ENCODE measurements at regions not wholly inside any gene's neighbourhood (a gene's known extent, or its start where the extent isn't known, plus 50 kb on each side); places are given as distances from the start of the nearest gene placed in this dataset.

DNA sequence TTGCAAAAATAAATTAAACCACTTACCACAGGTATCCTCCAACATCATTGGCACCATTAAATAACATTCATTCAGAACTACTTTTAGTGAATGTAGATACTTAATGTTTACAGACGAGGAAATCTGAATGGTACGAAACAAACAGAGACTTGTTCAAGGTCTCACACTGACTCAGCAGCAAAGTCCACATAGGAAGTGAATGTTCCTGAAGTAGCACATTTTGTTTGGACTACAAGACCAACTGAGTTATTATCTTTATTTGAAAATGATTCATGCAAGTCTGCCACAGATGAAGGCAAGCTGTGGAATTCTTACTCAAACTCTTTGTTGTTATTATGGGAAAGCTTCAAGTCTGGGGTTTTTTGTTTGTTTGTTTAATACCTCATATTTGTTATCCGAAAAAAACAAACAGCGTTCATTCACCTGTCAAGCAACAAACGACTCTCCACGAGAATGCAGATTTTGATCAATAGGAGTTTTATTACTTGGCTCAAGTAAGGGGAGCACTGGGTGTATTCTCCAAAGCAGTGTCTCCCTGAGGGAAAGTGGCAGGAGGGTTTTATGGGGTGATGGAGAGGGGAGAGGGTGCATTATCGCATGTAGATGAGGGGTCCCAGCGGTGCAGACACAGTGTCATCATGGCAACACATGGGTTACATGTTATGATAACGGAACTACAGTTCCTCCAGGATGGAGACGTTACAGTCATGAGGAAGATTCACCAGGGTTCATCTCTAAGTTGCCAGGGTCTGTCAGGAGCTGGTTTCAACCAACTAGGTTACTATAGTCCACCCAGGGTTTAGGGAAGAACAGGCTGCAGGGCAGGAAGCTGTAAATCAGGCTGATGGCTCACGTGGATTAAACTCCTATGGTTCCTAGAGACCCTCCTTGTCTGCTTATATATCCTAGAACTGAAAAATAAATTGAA, 147.7 kb upstream of the AKR1E2 start:
- peaks cover 25 to 32% of the 10 kb centered on the region in 2 donors for H3K4me1 ChIP-seq
- H3K4me3 ChIP-seq, result no peak overlapping the region
- no peaks in the 10 kb centered on the region for H3K9me3 ChIP-seq
- H3K36me3 ChIP-seq, result no peaks in the 10 kb centered on the region
- in situ Hi-C loops (cut with MboI; ENCODE audit: low sequenced_read_pairs in 4 of 4) (loop anchor here in 1 of 4 donors (10.0 kb wide), 1 partner anchor 873 kb away; no protein-coding TSS in a partner anchor), intact Hi-C loops (cut with DNase I; ENCODE audit: low total_unique reads) (loop anchor here (2.0 to 5.0 kb wide), 3 partner anchors 41 to 871 kb away; no protein-coding TSS in a partner anchor)
- ATAC-seq (peak; percentile 57 to 85), DNase-seq (no peak)
- TF ChIP-seq POLR2A (IDR thresholded peaks at IDR 0.05), result no peak
- TF ChIP-seq, protein P1, sequence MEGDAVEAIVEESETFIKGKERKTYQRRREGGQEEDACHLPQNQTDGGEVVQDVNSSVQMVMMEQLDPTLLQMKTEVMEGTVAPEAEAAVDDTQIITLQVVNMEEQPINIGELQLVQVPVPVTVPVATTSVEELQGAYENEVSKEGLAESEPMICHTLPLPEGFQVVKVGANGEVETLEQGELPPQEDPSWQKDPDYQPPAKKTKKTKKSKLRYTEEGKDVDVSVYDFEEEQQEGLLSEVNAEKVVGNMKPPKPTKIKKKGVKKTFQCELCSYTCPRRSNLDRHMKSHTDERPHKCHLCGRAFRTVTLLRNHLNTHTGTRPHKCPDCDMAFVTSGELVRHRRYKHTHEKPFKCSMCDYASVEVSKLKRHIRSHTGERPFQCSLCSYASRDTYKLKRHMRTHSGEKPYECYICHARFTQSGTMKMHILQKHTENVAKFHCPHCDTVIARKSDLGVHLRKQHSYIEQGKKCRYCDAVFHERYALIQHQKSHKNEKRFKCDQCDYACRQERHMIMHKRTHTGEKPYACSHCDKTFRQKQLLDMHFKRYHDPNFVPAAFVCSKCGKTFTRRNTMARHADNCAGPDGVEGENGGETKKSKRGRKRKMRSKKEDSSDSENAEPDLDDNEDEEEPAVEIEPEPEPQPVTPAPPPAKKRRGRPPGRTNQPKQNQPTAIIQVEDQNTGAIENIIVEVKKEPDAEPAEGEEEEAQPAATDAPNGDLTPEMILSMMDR (IDR thresholded peaks at IDR 0.05 in 4 of 5, conservative IDR thresholded peaks at IDR 0.05 in 1 of 5), result no peak
- peak overlapping the region; percentile 69 to 96 (median 93) for H3K27ac ChIP-seq
- no peaks in the 10 kb centered on the region for H3K27me3 ChIP-seq

DNA sequence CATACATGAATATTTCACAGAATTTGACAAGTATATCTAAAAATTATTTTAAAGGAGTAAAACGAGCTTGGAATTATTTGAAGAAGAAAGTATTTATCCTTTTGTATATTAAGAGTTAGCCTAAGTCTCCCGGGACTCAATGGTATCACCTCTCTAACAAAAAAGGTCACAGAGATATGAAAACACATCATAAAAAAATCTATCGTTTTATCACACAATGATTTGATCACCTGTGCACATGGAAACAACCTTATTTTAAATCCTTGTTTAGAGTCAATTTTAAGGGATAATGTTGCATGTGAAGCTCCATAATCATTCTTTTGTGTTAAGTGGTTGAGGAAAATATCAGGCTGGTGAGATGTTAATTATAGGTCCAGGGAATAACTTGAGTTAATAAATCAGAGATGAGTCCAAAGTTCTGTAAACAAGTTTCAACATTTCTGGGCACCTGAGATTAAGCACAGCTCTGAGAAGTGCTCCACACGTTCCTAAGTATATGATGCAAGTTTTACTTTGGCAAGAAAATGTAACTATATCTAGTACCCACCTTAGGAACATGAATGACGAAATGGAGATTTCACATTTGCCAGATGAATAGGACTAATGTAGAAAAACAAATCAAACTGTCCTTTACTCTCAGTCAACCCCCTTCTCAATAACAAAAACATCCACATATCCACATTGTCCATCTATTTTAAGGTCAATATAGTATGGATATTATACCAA, 148.5 kb upstream of the AKR1E2 start:
- Histone ChIP-seq H3K9me3 (no peaks in the 10 kb centered on the region), H3K27ac (peak overlapping the region; percentile 69 to 96 (median 93)), H3K4me1 (peaks cover 28 to 40% of the 10 kb centered on the region in 2 donors), H3K27me3 (no peaks in the 10 kb centered on the region), H3K4me3 (peak overlapping the region in 3 of 4 donors; percentile 3 to 25 (median 19)), H3K36me3 (no peaks in the 10 kb centered on the region)
- no peak for DNase-seq
- intact Hi-C loops (cut with DNase I; ENCODE audit: low total_unique reads), result loop anchor here (2.0 to 5.0 kb wide), 4 partner anchors 15 to 870 kb away; no protein-coding TSS in a partner anchor
- peak in 1 of 2 donors; percentile 60 for TF ChIP-seq POLR2A (IDR thresholded peaks at IDR 0.05)
- TF ChIP-seq, protein P1 (IDR thresholded peaks at IDR 0.05 in 4 of 5, conservative IDR thresholded peaks at IDR 0.05 in 1 of 5), result no peak
- ATAC-seq, result peak; percentile 93 to 98
- in situ Hi-C loops (cut with MboI; ENCODE audit: low sequenced_read_pairs in 4 of 4), result loop anchor here in 1 of 4 donors (10.0 kb wide), 1 partner anchor 873 kb away; no protein-coding TSS in a partner anchor

DNA sequence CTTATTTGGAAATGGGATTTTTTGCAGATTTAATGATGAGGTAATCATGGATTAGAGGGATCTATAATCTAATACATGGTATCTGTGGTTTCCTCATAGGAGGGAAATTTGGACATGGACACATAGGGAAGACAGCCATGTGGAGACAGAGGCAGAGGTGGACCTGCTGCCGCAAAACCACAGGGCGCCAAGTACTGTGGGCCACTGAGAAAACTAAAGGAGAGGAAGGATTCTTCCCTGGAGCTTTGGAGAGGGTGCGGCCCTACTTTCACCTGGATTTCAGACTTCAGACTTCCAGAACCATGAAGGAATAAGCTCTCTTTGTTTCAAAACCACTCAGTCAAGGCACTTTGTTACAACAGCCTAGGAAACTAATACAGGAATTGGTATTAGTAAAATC, 149.4 kb upstream of the AKR1E2 start:
- H3K36me3 ChIP-seq, result no peaks in the 10 kb centered on the region
- TF ChIP-seq POLR2A (IDR thresholded peaks at IDR 0.05), result no peak
- TF ChIP-seq, protein P1 (IDR thresholded peaks at IDR 0.05 in 4 of 5, conservative IDR thresholded peaks at IDR 0.05 in 1 of 5), result no peak
- no peaks in the 10 kb centered on the region for H3K9me3 ChIP-seq
- DNase-seq (no peak), ATAC-seq (no peak)
- intact Hi-C loops (cut with DNase I; ENCODE audit: low total_unique reads) (loop anchor here (2.0 to 5.0 kb wide), 3 partner anchors 14 to 869 kb away; no protein-coding TSS in a partner anchor), in situ Hi-C loops (cut with MboI; ENCODE audit: low sequenced_read_pairs in 4 of 4) (loop anchor here in 1 of 4 donors (10.0 kb wide), 1 partner anchor 872 kb away; no protein-coding TSS in a partner anchor)
- H3K4me3 ChIP-seq, result no peak overlapping the region
- H3K27ac ChIP-seq, result peak overlapping the region in 3 of 4 donors; percentile 91 to 96 (median 95)
- peaks cover 32 to 40% of the 10 kb centered on the region in 2 donors for H3K4me1 ChIP-seq
- no peaks in the 10 kb centered on the region for H3K27me3 ChIP-seq

DNA sequence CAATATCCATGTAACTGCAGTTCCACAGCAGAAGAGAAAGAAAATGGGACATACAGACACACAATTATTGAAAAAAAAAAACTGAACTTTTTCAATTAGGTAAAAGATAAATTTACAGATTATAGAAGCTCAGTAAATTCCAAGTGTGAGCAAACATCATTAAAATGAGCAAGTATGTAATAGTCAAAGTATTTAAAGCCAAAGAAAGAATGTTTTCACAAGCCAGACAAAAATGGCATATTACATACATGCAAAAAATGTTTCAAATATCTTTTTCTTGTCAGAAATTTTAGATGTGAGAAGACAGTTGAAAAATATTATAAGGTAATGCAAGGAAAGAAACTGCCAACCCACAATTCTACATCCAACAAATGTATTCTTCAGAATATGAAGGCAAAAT, 150.2 kb upstream of the AKR1E2 start:
- Histone ChIP-seq H3K27ac (peak overlapping the region in 3 of 4 donors; percentile 91 to 96 (median 95)), H3K4me3 (no peak overlapping the region), H3K27me3 (no peaks in the 10 kb centered on the region), H3K9me3 (no peaks in the 10 kb centered on the region), H3K4me1 (peaks cover 32 to 40% of the 10 kb centered on the region in 2 donors), H3K36me3 (no peaks in the 10 kb centered on the region)
- TF ChIP-seq POLR2A (IDR thresholded peaks at IDR 0.05), result no peak
- TF ChIP-seq, protein P1 (IDR thresholded peaks at IDR 0.05 in 4 of 5, conservative IDR thresholded peaks at IDR 0.05 in 1 of 5), result no peak
- DNase-seq (no peak), ATAC-seq (no peak)
- in situ Hi-C loops (cut with MboI; ENCODE audit: low sequenced_read_pairs in 4 of 4) (loop anchor here in 1 of 4 donors (10.0 kb wide), 1 partner anchor 871 kb away; no protein-coding TSS in a partner anchor), intact Hi-C loops (cut with DNase I; ENCODE audit: low total_unique reads) (loop anchor here (2.0 to 5.0 kb wide), 3 partner anchors 13 to 869 kb away; no protein-coding TSS in a partner anchor)
